BLaER1 (cell line): ENCODE measurements at regions not wholly inside any gene's neighbourhood (a gene's known extent, or its start where the extent isn't known, plus 50 kb on each side); places are given as distances from the start of the nearest gene placed in this dataset.

Experiments used
- H3K27ac ChIP-seq: shearing (Covaris generic); formaldehyde crosslinking; 2 replicates; pipeline ENCODE4 v1.8.1; 2022
- H3K27me3 ChIP-seq: shearing (Covaris generic); formaldehyde crosslinking; 2 replicates; pipeline ENCODE4 v1.8.1; 2022
- H3K36me3 ChIP-seq: shearing (Covaris generic); formaldehyde crosslinking; 2 replicates; pipeline ENCODE4 v1.8.1; 2022
- H3K4me1 ChIP-seq: shearing (Covaris generic); formaldehyde crosslinking; 2 replicates; pipeline ENCODE4 v1.8.1; 2022
- H3K4me2 ChIP-seq: shearing (Covaris generic); formaldehyde crosslinking; 2 replicates; pipeline ENCODE4 v1.8.1; 2022
- H3K4me3 ChIP-seq: shearing (Covaris generic); formaldehyde crosslinking; 2 replicates; pipeline ENCODE4 v1.8.1; 2022
- H3K9ac ChIP-seq: shearing (Covaris generic); formaldehyde crosslinking; 2 replicates; pipeline ENCODE4 v1.8.1; 2022
- H3K9me3 ChIP-seq: shearing (Covaris generic); formaldehyde crosslinking; 2 replicates; pipeline ENCODE4 v1.8.1; 2022
- H4K20me1 ChIP-seq: shearing (Covaris generic); formaldehyde crosslinking; 2 replicates; pipeline ENCODE4 v1.8.1; 2022
- Cebpa-rat ChIP-seq: shearing (Covaris generic); IDR thresholded peaks from 2 replicates; pipeline ENCODE4 v1.8.1; 2022

GRCh38 chr6:41459738-41460137 lies 86.4 kb upstream of the FOXP4 start:
- Histone ChIP-seq H3K4me2 (no peak overlapping the region), H3K36me3 (no peaks in the 10 kb centered on the region)

GRCh38 chr6:41460742-41461336 lies 85.3 kb upstream of the FOXP4 start:
- TF ChIP-seq Cebpa-rat: no peak
- H4K20me1 ChIP-seq: no peaks in the 10 kb centered on the region
- no peaks in the 10 kb centered on the region for H3K9me3 ChIP-seq
- H3K9ac ChIP-seq: no peak overlapping the region
- H3K36me3 ChIP-seq: no peaks in the 10 kb centered on the region
- H3K27ac ChIP-seq: no peak overlapping the region
- no peaks in the 10 kb centered on the region for H3K27me3 ChIP-seq
- no peak overlapping the region for H3K4me3 ChIP-seq
- H3K4me2 ChIP-seq: no peak overlapping the region
- peaks cover 24% of the 10 kb centered on the region for H3K4me1 ChIP-seq

More at GRCh38 chr6:41459738-41460137, 86.4 kb upstream of the FOXP4 start:
- no peaks in the 10 kb centered on the region for H4K20me1 ChIP-seq
- no peak for TF ChIP-seq Cebpa-rat
- no peaks in the 10 kb centered on the region for H3K9me3 ChIP-seq
- H3K27ac ChIP-seq: no peak overlapping the region
- no peak overlapping the region for H3K9ac ChIP-seq
- peaks cover 28% of the 10 kb centered on the region for H3K4me1 ChIP-seq
- H3K27me3 ChIP-seq: no peaks in the 10 kb centered on the region
- H3K4me3 ChIP-seq: no peak overlapping the region

GRCh38 chr6:41462033-41462432 lies 84.1 kb upstream of the FOXP4 start:
- no peaks in the 10 kb centered on the region for H3K9me3 ChIP-seq
- H3K4me2 ChIP-seq: no peak overlapping the region
- no peaks in the 10 kb centered on the region for H3K36me3 ChIP-seq
- H3K27ac ChIP-seq: no peak overlapping the region
- no peaks in the 10 kb centered on the region for H4K20me1 ChIP-seq
- TF ChIP-seq Cebpa-rat: no peak
- no peak overlapping the region for H3K9ac ChIP-seq
- H3K4me3 ChIP-seq: no peak overlapping the region
- H3K4me1 ChIP-seq: peaks cover 12% of the 10 kb centered on the region
- no peaks in the 10 kb centered on the region for H3K27me3 ChIP-seq

- Histone ChIP-seq H3K4me1 (peaks cover 15% of the 10 kb centered on the region), H3K9ac (no peak overlapping the region), H3K36me3 (no peaks in the 10 kb centered on the region), H3K9me3 (no peaks in the 10 kb centered on the region), H4K20me1 (no peaks in the 10 kb centered on the region), H3K27me3 (no peaks in the 10 kb centered on the region), H3K4me3 (no peak overlapping the region), H3K4me2 (no peak overlapping the region), H3K27ac (no peak overlapping the region)
- no peak for TF ChIP-seq Cebpa-rat
Measured at GRCh38 chr6:41463062-41463930, 82.9 kb upstream of the FOXP4 start.

GRCh38 chr6:41464019-41464418 lies 82.2 kb upstream of the FOXP4 start:
- Histone ChIP-seq H3K4me1 (peaks cover 17% of the 10 kb centered on the region), H4K20me1 (no peaks in the 10 kb centered on the region), H3K36me3 (no peaks in the 10 kb centered on the region), H3K4me3 (no peak overlapping the region), H3K9ac (no peak overlapping the region), H3K27me3 (peaks cover 3% of the 10 kb centered on the region; the same call in 1 of the 2 replicates), H3K4me2 (no peak overlapping the region), H3K9me3 (no peaks in the 10 kb centered on the region), H3K27ac (no peak overlapping the region)
- no peak for TF ChIP-seq Cebpa-rat

GRCh38 chr6:41464481-41464880 lies 81.7 kb upstream of the FOXP4 start:
- Histone ChIP-seq H3K36me3 (no peaks in the 10 kb centered on the region), H3K27me3 (peaks cover 5% of the 10 kb centered on the region), H3K27ac (no peak overlapping the region), H3K9ac (no peak overlapping the region), H3K4me3 (no peak overlapping the region), H3K4me1 (peaks cover 17% of the 10 kb centered on the region), H3K9me3 (no peaks in the 10 kb centered on the region), H4K20me1 (no peaks in the 10 kb centered on the region), H3K4me2 (no peak overlapping the region)
- no peak for TF ChIP-seq Cebpa-rat

GRCh38 chr6:41466437-41466990 lies 79.7 kb upstream of the FOXP4 start:
- Histone ChIP-seq H3K4me2 (no peak overlapping the region), H3K9ac (no peak overlapping the region), H3K9me3 (no peaks in the 10 kb centered on the region), H3K4me1 (peaks cover 36% of the 10 kb centered on the region), H3K27ac (no peak overlapping the region), H3K36me3 (no peaks in the 10 kb centered on the region), H4K20me1 (no peaks in the 10 kb centered on the region), H3K4me3 (no peak overlapping the region), H3K27me3 (peaks cover 20% of the 10 kb centered on the region)
- TF ChIP-seq Cebpa-rat: no peak

GRCh38 chr6:41467061-41467460 lies 79.1 kb upstream of the FOXP4 start:
- no peak for TF ChIP-seq Cebpa-rat
- H3K9me3 ChIP-seq: no peaks in the 10 kb centered on the region
- H3K36me3 ChIP-seq: no peaks in the 10 kb centered on the region
- H3K27ac ChIP-seq: no peak overlapping the region
- H3K9ac ChIP-seq: no peak overlapping the region
- no peak overlapping the region for H3K4me3 ChIP-seq
- H4K20me1 ChIP-seq: no peaks in the 10 kb centered on the region
- H3K4me2 ChIP-seq: no peak overlapping the region
- H3K4me1 ChIP-seq: peaks cover 41% of the 10 kb centered on the region
- H3K27me3 ChIP-seq: peaks cover 20% of the 10 kb centered on the region

- peak overlapping the region; percentile 43 for H3K4me2 ChIP-seq
- TF ChIP-seq Cebpa-rat: no peak
- H3K4me1 ChIP-seq: peaks cover 49% of the 10 kb centered on the region
- no peaks in the 10 kb centered on the region for H3K9me3 ChIP-seq
- H3K4me3 ChIP-seq: no peak overlapping the region
- peaks cover 20% of the 10 kb centered on the region for H3K27me3 ChIP-seq
- no peak overlapping the region for H3K27ac ChIP-seq
- H3K36me3 ChIP-seq: no peaks in the 10 kb centered on the region
- H3K9ac ChIP-seq: no peak overlapping the region
- no peaks in the 10 kb centered on the region for H4K20me1 ChIP-seq
Measured at GRCh38 chr6:41467627-41468404, 78.4 kb upstream of the FOXP4 start.
